GM19452 (cell line): ENCODE measurements at regions not wholly inside any gene's neighbourhood (a gene's known extent, or its start where the extent isn't known, plus 50 kb on each side); places are given as distances from the start of the nearest gene placed in this dataset.
"Not testable (repeated sequence)": the region's sequence is repeated elsewhere in the genome, so short reads cannot be mapped to it uniquely, and the experiment has no call there.

Source experiments
- ATAC-seq: cut with Tn5 transposase; IDR thresholded peaks from one replicate; pipeline ENCODE4 v1.9.1; 2021; ENCODE audit not compliant: unreplicated experiment

DNA sequence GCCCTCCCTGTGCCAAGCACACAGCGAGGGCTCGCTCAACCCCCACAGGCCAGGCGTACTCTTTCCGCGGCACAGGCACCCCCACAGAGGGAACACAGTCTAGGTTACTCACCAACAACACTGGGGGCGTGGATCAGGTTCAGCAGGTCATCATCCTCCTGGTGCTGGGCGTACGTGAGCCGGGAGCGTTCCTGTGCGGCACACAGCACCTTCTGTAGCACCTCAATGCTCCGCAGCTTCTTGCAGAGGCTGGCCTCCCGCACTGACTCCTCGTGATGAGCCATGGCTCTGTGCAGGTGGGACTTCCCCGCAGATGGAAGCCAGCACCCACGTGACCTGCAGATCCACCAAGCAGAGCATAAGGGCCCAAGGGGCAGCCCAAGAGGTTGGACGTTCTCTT, 296.8 kb downstream of the GOLGA6L6 start:
- not testable (repeated sequence) for ATAC-seq

DNA sequence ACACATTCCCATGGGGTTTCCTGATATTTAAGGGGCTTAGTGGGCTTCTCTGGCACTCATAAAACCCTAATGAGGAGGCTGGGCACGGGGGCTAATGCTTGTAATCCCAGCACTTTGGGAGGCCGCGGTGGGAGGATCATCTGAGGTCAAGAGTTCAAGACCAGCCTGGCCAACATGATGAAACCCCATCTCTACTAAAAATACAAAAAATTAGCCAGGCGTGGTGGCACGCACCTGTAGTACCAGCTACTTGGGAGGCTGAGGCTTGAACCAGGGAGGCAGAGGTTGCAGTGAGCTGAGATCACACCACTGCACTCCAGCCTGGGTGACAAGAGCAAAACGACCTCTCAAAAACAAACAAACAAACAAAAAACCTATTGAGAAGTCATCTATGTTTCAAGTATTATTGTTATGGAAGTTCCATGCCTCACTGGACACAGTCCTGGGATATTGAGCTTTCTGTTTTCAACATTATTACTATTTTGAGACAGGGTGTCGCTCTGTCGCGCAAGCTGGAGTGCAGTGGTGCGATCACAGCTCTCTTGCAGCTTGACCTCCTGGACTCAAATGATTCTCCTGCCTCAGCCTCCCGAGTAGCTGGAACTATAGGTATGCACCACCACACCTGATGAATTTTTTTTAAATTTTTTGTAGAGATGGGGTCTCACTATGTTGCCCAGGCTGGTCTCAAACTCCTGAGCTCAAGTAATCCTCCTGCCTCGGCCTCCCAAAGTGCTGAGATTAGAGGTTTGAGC, 297.9 kb downstream of the GOLGA6L6 start:
- not testable (repeated sequence) for ATAC-seq

DNA sequence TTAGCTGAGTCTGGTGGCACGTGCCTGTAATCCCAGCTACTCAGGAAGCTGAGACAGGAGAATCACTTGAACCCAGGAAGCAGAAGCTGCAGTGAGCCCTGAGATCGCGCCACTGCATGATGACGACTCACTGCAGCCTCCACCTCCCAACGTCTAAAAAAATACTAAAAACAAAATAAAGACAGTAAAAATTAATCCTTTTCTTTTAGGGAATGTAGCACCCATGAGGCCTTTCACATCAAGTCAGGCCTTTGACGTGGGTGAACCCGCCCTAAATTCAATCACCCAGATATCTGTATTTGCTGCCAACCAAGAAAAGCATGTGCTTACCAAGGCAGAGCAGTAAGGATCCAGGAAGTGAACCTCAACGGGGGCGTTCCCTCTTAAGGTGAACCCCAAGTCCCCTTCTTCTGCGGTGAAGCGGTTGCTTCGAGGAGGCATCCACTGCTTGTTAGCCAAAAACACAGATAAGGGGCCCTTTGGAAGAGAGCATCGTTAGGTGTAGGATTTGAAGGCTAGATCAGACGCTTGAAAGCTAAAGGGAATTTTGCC, 301.2 kb downstream of the GOLGA6L6 start:
- not testable (repeated sequence) for ATAC-seq

DNA sequence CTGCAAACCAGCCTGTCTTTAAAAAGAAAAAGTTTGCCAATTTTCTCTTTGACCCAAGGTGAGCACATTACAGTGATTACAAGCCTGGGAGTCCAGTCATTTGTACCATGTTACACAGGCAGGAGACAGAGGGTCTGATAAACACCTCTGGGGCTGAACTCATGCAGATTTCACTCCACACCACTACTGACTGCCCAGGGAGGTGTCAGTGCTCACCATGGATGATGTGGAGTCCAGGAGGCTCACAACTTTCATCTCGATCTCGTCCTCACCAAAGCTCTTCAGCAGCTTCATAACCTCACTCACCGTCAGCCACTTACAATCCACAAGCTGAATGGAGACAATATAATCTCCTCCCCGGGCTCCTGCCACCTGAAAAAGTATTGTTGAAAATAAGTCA, 302.4 kb downstream of the GOLGA6L6 start:
- ATAC-seq, result not testable (repeated sequence)

DNA sequence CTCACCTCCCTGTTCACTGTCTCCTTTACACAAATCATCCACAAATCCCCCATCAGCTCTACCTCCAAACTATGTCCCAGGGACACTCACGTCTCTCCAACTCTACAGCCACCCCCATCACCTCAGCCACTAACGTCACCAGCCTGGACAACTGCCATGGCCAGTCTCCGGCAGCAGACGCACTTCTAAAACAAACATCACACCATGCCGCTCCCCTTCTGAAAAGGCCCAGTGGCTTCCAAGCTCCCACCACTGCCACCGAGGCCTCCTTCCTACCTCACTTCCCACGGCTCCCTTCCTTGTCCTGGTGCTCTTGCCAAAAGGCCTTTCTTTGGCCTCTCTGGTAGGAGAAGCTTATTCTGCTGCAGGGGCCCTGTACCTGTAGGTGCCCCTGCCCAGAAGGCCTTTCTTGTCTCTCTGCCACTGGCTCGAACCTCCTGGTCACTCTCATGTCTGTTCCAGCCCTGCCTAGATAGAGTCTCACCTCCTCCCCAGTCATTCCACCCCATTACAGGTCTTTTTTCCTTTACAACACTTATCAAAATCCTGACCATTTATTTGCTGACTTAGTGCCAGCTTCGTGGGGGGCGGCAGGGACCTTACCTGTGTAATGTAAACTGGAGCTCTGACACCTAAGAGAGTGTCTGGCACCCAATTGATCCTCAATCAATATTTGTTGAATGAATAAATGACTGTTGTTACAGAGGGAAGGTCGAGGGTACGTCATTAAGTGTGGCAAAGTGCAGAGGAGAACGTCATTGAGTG, 304.2 kb downstream of the GOLGA6L6 start:
- ATAC-seq, result not testable (repeated sequence)

DNA sequence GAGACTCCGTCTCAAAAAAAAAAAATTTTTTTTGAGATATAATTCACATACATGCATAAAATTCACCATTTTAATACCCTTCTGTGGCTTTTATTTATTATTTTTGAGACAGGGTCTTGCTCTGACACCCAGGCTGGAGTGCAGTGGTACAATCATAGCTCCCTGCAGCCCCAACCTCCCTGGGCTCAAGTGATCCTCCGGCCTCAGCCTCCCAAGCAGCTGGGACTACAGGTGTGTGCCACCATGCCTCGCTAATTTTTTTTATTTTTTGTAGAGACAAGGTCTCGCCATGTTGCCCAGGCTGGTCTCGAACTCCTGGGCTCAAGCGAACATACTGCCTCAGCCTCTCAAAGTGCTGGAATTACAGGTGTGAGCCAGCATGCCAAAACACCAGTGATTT, 305.9 kb downstream of the GOLGA6L6 start:
- not testable (repeated sequence) for ATAC-seq

DNA sequence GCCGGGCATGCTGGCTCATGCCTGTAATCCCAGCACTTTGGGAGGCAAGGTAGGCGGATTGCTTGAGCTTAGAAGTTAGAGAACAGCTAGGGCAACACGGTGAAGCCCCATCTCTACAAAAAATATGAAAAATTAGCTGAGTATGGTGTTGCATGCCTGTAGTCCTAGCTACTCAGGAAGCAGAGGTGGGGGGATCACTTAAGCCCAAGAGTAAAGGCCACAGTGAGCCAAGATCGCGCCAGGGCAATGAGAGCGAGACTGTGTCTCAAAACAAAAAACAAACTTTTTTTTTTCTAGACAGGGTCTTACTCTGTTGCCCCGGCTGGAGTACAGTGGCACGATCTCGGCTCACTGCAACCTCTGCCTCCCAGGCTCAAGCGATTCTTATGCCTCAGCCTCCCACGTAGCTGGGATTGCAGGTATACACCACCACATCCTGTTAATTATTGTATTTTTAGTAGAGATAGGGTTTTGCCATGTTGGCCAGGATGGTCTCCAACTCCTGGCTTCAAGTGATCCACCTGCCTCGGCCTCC, 307.5 kb downstream of the GOLGA6L6 start:
- not testable (repeated sequence) for ATAC-seq

DNA sequence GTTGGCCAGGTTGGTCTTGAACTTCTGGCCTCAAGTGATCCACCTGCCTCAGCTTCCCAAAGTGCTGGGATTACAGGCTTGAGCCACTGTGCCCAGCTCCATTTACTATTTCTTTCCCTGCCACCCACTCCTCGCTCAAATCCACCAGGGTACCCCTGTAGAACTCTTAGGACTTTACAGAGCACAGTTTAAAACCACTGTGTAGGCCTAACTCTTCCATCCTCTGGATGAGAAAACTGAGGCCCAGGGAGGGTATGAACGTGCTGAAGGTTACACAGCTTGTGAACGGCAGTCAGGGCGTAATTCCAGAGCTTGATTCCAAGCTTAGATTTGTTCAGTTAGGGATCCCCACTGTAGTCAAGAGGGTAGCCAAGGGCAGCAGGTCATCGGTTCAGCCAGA, 309.1 kb downstream of the GOLGA6L6 start:
- not testable (repeated sequence) for ATAC-seq

DNA sequence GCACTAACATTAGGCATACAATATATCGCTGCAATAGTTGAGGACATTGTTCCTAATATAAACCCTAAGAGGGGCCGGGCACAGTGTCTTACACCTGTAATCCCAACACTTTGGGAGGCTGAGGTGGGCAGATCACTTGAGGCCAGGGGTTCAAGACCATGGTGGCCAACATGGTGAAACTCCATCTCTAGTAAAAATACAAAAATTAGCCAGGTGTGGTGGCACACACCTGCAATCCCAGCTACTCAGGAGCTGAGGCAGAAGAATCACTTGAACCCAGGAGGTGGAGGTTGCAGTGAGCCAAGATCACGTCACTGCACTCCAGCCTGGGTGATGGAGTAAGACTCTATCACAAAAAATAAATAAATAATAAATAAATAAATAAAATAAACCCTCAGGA, 310.9 kb downstream of the GOLGA6L6 start:
- ATAC-seq, result not testable (repeated sequence)

DNA sequence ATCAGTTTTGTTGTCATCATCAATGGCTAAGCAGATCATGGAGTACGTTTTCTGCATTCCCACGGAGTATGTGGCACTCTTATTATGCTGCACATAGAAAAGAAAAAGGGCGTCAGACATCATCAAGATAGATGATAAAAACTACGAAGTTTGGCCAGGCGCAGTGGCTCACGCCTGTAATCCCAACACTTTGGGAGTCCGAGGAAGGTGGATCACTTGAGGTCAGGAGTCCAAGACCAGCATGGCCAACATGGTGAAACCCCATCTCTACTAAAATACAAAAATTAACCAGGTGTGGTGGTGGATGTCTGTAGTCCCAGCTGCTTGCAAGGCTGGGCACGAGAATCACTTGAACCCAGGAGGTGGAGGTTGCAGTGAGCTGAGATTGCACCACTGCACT, 312.8 kb downstream of the GOLGA6L6 start:
- not testable (repeated sequence) for ATAC-seq

DNA sequence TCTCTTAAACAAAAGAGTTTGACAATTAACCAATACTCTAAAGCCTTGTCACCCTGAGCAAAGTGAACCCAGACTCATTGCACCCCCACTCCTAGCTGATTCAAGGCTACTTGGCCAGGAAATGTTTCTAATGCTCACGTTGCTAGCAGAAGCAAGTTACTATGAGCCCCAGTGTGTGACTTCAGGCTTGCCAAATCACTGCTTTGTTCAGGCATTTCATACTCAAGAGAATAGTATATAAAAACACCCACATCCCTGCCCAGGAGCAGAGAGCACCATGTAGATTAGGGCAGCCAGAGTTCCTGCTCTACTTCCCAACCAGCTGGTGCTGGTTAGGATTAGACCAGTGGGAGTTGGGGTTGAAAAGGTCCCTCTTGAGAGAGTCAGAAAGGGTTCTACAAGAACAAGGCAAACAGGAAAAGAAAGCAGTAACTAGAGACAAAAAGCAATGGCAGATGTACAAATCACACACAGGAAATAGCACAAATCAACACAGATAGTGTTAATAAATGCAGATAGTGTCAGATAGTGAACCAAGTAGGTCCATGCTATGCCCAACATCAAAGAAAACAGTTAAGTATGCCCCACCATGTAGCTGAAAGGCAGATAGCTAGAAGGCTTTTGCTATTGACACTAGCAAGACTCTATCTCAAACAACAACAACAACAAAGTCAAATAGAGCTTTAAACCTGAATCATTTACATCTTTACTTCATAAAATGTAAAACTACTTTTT, 314.3 kb downstream of the GOLGA6L6 start:
- ATAC-seq, result not testable (repeated sequence)

DNA sequence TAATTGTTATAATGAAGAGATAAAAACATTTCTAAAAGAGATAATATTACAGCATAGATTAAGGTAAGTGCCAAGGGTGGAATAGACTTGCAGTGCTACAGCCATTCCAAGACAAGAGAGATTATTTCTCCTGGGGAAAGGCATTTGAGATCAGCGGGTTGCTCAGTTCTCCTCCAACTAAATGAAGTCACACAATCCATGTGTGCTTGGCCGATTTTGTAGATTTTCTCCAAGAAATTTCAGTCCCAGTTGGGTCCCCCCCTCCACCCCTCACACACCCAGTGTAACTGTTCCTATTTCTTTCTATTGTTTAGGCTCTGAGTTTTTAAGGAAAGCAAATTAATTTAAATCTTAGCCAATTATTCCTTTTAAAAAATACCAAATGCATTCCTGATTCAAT, 315.1 kb downstream of the GOLGA6L6 start:
- ATAC-seq, result not testable (repeated sequence)

DNA sequence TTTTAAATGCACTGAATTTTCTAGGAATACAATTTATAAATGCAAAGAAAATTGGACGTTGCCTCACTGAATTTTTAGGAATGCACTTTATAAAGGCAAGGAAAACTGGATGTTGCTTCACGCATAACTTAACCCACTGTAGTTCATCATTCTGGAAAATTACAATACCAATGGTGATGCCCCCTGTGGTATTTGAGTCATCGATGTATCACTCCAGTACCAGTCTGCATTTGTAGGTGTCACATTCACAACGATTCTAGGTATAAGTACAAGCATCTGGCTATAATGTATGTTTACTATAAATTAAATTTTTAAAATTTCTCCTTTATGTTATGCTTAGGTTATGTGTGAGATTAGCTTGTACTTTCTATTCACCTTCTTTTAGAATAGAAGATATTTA, 320.5 kb downstream of the GOLGA6L6 start:
- not testable (repeated sequence) for ATAC-seq

DNA sequence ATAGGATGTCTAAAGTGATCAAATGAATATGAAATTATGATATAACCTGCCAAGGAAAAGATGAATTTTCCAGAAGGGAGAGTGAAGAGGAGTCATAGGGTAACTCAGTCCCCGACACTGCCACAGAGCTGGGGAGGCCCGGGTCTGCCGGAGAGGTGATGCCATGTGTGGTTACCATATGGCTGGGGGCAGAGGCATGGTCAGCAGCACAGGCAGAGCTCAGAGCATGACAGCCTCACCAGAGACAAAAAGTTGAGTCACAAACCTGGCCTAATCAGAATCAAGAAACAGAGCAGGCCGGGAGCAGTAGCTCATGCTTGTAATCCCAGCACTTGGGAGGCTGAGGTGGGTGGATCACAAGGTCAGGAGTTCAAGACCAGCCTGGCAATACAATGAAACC, 322.4 kb downstream of the GOLGA6L6 start:
- not testable (repeated sequence) for ATAC-seq

DNA sequence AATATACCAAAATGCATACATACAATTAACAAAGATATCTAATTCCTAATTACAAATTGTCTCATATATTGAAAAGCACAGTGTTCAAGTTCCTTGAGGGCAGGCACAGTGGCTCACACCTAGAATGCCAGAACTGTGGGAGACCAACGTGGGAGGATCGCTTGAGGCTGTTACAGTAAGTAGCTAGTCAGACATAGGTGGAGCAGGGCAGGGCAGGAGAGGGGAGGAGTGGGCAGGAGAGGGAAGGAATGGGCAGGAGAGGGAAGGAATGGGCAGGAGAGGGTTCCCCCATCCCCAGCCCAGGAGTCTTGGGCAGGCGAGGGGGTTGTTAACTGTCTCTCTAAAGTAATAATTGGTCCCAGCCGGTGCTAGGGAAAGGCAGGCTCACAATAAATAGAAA, 325.9 kb downstream of the GOLGA6L6 start:
- not testable (repeated sequence) for ATAC-seq

DNA sequence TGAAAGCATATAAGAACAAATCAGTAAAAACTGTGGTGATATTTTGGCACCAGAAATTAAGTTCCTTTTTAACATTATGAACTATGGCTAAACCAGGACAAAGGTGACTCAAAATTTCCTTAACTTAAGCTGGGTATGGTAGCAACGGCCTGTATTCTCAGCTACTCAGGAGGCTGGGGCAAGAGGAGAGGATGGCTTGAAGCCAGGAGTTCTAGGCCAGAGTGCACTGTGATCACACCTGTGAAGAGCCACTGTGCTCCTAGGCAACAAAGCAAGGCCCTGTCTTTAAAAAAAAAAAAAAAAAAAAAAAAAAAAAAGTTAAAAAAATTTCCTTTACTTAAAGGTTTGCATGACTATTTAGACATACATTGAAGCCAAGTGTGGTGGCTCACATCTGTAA, 327.5 kb downstream of the GOLGA6L6 start:
- ATAC-seq, result not testable (repeated sequence)

DNA sequence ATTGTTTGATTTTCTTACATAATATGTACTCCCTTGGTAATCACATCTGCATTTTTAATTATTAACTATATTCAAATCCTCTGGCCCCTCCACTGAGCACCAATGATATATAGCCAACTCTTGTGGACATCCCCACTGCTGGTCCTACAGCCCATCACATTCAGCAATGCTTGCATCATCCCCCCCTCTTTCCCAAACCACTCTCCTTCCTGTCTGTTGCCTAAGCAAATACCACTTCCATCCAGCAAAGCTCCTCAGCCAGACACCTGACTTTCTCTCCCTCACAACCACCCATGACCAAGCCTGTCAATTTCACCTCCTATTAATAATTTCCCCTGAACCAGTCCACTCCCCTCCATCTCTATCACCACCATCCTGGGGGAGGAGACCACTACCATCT, 330.1 kb downstream of the GOLGA6L6 start:
- ATAC-seq, result not testable (repeated sequence)

DNA sequence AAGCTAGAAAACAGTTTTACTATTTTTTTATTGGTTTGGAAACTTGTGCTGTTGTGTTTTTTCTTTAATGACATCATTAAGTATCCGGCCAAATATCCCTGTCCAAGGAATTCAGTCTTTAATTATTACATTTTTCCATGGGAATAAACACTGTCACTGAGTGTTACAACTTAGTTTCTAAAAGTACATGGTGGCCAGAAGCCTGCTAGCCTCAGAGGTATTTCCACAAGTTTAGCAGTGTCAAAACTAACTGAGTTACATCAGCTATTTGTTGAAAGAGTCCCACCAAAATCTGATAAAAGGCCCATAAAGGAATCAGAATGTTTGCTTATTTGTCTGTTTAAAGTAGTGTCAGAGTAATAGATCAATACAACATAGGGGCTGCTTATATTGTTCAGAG, 331.6 kb downstream of the GOLGA6L6 start:
- not testable (repeated sequence) for ATAC-seq

DNA sequence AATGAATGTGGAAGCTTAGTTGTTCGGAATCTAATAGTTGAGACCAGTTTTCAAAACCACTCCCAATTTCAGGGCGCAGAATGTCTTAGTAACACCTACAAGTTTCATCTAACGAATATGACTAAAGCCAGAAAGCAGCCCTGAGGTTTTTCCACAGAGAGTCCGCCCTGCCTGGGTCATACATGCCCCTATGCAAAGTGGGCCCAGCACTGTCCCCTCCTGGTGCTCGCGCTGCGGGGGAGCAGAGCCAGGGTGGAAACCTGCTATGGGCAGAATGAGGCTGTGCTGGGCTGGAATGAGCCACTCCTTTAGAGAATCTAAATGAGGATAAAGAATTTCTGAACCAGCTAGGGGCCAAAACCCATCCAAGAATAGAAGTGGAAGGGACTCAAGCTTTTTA, 334.0 kb downstream of the GOLGA6L6 start:
- ATAC-seq, result not testable (repeated sequence)

DNA sequence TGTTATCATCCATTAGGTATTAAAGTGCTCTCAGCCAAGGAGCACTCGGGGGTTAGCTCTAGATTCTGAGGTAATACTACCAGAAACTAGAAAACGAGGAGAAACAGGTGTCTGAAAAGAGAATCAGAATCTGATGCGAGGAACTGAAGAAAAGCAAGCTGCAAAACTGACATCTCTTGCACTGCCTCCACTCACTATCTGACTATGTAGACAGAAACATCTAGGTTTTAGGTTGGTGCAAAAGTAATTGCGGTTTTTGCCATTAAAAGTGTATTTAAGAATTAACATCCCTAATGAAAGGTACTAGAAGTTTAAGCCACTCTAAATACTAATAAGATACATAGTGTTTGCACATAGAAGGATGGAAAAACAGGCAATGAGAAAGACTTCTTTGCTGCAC, 334.4 kb downstream of the GOLGA6L6 start:
- ATAC-seq, result not testable (repeated sequence)
